ENCODE measurements at regions not wholly inside any gene's neighbourhood (a gene's known extent, or its start where the extent isn't known, plus 50 kb on each side); places are given as distances from the start of the nearest gene placed in this dataset.

DNA sequence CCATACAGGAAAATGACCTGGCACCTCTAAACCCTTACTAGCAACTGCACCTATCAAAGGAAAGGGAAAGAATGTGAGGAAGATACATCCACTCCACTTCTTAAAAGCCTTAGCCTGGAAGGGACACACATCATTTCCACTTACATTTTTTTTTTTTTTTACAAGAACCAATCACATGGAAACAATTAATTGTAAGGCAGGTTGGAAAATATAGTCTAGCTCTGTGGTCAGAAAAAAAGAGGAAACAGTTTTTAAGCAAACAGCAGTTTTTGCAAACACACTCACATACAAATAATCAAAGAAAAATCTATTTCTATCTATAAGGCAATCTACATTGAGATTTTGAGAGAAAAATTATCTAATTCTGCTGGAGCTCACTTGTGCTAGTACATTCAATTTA lies 98.9 kb upstream of the SPRED1 start:
- H3K9me3 ChIP-seq (ENCODE audit: control insufficient read depth in 3 of 3, low read length in 3 of 3), result peaks cover 0 to 5% (median 3%) of the 10 kb centered on the region in 3 donors
- no peaks in the 10 kb centered on the region for H3K27me3 ChIP-seq (ENCODE audit: control insufficient read depth in 3 of 3, insufficient read depth in 3 of 3, low read length in 3 of 3)
- no peaks in the 10 kb centered on the region for H3K36me3 ChIP-seq (ENCODE audit: control insufficient read depth in 3 of 3, insufficient read depth in 3 of 3, low read length in 3 of 3)
- H3K9ac ChIP-seq (ENCODE audit: low read depth in 1 of 3, low read length in 3 of 3), result no peak overlapping the region
- no peak overlapping the region for H3K27ac ChIP-seq (ENCODE audit: low read depth, low read length)
- H3K4me1 ChIP-seq (ENCODE audit: control insufficient read depth in 3 of 3, insufficient read depth in 3 of 3, low read length in 3 of 3), result no peaks in the 10 kb centered on the region
- no peak overlapping the region for H3K4me3 ChIP-seq (ENCODE audit: low read length in 3 of 3)

DNA sequence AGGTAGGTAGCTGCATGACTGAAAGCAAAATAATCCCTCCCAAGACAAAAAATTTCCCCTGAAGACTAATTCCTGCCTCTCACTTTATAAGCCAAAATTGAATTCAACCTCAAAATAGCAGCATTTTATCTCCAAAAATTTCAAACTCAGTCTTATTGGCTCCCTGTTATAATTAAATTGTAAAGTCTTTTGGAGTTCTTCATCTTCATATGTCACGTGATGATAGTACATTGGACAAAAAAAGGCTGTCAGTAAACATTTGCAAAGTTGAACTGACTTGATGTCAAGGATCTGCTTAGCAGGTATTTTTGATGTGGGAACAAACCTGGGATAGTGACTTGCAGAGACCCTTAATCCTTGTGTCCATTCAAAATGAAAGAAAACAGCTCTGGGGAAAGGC lies 98.4 kb upstream of the SPRED1 start:
- H3K4me1 ChIP-seq (ENCODE audit: control insufficient read depth in 3 of 3, insufficient read depth in 3 of 3, low read length in 3 of 3), result no peaks in the 10 kb centered on the region
- H3K27ac ChIP-seq (ENCODE audit: low read depth, low read length), result no peak overlapping the region

DNA sequence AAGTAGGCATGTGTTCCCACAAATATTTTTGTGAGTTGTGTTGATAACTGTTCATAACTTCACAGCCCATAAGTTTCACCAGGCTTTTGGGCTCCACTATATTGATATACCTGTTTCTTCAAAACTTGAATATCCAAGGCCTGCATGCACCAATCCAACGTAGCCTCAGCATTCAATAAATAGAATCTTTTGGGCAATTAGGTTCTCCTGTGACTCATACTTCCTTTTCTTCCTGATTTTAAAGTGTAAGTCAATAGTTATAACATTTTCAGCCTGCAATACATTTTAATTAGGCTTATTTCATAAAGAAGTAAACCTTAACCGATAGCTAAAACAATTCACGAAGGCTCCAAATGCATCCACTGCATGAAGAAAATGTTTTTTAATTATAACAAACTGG lies 97.8 kb upstream of the SPRED1 start:
- Histone ChIP-seq H3K27ac (ENCODE audit: low read depth, low read length) (no peak overlapping the region), H3K4me3 (ENCODE audit: low read length in 3 of 3) (no peak overlapping the region), H3K4me1 (ENCODE audit: control insufficient read depth in 3 of 3, insufficient read depth in 3 of 3, low read length in 3 of 3) (no peaks in the 10 kb centered on the region), H3K27me3 (ENCODE audit: control insufficient read depth in 3 of 3, insufficient read depth in 3 of 3, low read length in 3 of 3) (no peaks in the 10 kb centered on the region), H3K36me3 (ENCODE audit: control insufficient read depth in 3 of 3, insufficient read depth in 3 of 3, low read length in 3 of 3) (no peaks in the 10 kb centered on the region), H3K9me3 (ENCODE audit: control insufficient read depth in 3 of 3, low read length in 3 of 3) (peaks cover 0 to 5% (median 3%) of the 10 kb centered on the region in 3 donors), H3K9ac (ENCODE audit: low read depth in 1 of 3, low read length in 3 of 3) (no peak overlapping the region)

More for the DNA sequence above, 98.4 kb upstream of the SPRED1 start:
- Histone ChIP-seq H3K4me3 (ENCODE audit: low read length in 3 of 3) (no peak overlapping the region), H3K9ac (ENCODE audit: low read depth in 1 of 3, low read length in 3 of 3) (no peak overlapping the region), H3K9me3 (ENCODE audit: control insufficient read depth in 3 of 3, low read length in 3 of 3) (peaks cover 0 to 5% (median 3%) of the 10 kb centered on the region in 3 donors), H3K36me3 (ENCODE audit: control insufficient read depth in 3 of 3, insufficient read depth in 3 of 3, low read length in 3 of 3) (no peaks in the 10 kb centered on the region), H3K27me3 (ENCODE audit: control insufficient read depth in 3 of 3, insufficient read depth in 3 of 3, low read length in 3 of 3) (no peaks in the 10 kb centered on the region)

DNA sequence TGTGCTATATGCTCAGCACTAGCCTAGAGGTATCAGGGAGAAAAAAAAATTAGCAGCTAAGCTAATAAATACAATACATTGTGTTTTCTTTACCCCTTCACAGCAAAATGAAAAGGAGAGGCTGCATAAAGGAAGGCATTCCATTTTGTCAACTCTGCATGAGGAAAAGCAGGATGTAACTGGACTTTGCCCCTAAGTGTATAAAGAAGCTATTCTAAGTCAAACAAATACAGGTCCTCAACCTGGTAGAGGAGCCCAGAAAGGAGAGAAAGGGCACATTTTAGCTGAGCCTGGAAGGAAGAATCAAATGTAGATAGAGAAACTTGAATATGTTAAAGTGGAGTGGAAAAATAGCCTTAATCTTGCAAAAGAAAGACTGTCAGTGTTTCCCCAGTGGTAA lies 89.0 kb upstream of the SPRED1 start:
- H3K27me3 ChIP-seq (ENCODE audit: control insufficient read depth in 3 of 3, insufficient read depth in 3 of 3, low read length in 3 of 3), result no peaks in the 10 kb centered on the region
- no peaks in the 10 kb centered on the region for H3K36me3 ChIP-seq (ENCODE audit: control insufficient read depth in 3 of 3, insufficient read depth in 3 of 3, low read length in 3 of 3)
- no peak overlapping the region for H3K27ac ChIP-seq (ENCODE audit: low read depth, low read length)
- no peak overlapping the region for H3K9ac ChIP-seq (ENCODE audit: low read depth in 1 of 3, low read length in 3 of 3)
- H3K4me3 ChIP-seq (ENCODE audit: low read length in 3 of 3), result no peak overlapping the region
- H3K9me3 ChIP-seq (ENCODE audit: control insufficient read depth in 3 of 3, low read length in 3 of 3), result no peaks in the 10 kb centered on the region
- no peaks in the 10 kb centered on the region for H3K4me1 ChIP-seq (ENCODE audit: control insufficient read depth in 3 of 3, insufficient read depth in 3 of 3, low read length in 3 of 3)

DNA sequence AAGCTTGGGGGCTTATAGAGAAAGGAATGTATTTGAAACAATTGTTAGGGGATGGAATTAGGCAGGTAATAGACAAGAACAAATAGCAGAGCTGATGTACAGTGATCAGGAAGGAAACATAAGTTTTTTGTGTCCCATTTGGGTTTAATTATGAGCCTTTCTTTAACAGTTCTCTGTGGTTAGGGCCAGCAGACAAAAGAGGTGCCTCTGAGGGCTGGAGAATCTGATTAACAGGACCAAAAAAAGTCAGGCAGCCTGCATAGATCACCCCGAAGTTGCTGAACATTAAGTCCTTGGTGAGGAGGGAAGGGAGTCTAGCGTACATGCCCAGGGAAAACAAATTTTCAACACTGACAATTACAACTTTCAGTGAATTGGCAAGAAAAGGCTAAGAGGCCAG lies 88.6 kb upstream of the SPRED1 start:
- H3K9ac ChIP-seq (ENCODE audit: low read depth in 1 of 3, low read length in 3 of 3), result no peak overlapping the region
- no peaks in the 10 kb centered on the region for H3K36me3 ChIP-seq (ENCODE audit: control insufficient read depth in 3 of 3, insufficient read depth in 3 of 3, low read length in 3 of 3)
- no peak overlapping the region for H3K27ac ChIP-seq (ENCODE audit: low read depth, low read length)
- no peaks in the 10 kb centered on the region for H3K27me3 ChIP-seq (ENCODE audit: control insufficient read depth in 3 of 3, insufficient read depth in 3 of 3, low read length in 3 of 3)
- H3K9me3 ChIP-seq (ENCODE audit: control insufficient read depth in 3 of 3, low read length in 3 of 3), result no peaks in the 10 kb centered on the region
- no peaks in the 10 kb centered on the region for H3K4me1 ChIP-seq (ENCODE audit: control insufficient read depth in 3 of 3, insufficient read depth in 3 of 3, low read length in 3 of 3)
- no peak overlapping the region for H3K4me3 ChIP-seq (ENCODE audit: low read length in 3 of 3)

DNA sequence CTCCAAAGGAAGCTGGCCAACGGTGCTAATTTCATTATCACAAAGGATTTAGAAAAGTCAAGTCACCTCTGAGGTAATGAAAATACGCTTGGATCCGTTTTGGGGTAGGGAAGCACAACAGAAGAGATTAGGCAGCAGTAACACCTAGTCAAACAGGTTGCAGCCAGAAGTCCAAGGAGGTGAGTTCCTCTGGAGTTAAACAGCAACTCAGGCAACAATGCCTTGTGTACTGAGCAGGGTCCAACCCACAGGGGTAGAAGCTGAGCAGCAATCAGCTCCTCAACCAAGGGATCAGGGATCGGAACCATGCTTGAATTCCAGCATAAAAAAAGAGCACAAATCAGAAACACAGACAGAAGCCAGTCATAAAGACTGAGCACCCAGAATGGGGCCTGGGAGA lies 88.1 kb upstream of the SPRED1 start:
- Histone ChIP-seq H3K9ac (ENCODE audit: low read depth in 1 of 3, low read length in 3 of 3) (no peak overlapping the region), H3K27ac (ENCODE audit: low read depth, low read length) (no peak overlapping the region), H3K9me3 (ENCODE audit: control insufficient read depth in 3 of 3, low read length in 3 of 3) (no peaks in the 10 kb centered on the region), H3K4me3 (ENCODE audit: low read length in 3 of 3) (no peak overlapping the region), H3K4me1 (ENCODE audit: control insufficient read depth in 3 of 3, insufficient read depth in 3 of 3, low read length in 3 of 3) (no peaks in the 10 kb centered on the region), H3K27me3 (ENCODE audit: control insufficient read depth in 3 of 3, insufficient read depth in 3 of 3, low read length in 3 of 3) (no peaks in the 10 kb centered on the region), H3K36me3 (ENCODE audit: control insufficient read depth in 3 of 3, insufficient read depth in 3 of 3, low read length in 3 of 3) (no peaks in the 10 kb centered on the region)

DNA sequence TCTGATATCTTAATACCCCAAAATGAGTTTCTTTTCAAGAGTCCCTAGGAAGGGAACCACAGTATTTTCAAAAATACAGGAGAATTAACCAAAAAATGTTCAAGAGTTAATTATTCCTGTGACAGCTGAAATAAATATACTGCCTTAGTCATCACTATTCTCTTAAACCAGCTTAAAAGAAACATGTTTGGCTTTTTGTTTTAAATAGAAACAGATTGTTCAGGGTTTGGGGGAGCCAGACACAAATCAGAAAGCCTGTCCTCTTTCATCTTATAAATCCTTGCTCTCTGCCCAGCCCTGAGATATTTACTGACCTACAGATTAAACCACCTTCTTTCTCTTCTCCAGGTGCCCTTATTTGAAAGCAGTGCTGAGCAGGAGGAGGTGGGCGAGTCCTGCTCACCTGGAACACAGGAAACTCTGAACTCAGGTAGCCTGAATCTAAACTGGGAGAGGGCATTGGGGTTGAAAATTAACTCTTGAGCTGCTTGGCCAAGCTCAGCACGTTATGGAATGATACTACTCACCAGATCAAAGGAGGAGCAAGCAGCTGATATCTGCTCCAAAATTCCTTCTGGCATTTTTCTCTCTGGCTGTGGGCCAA lies 84.1 kb upstream of the SPRED1 start:
- H3K27me3 ChIP-seq (ENCODE audit: control insufficient read depth in 3 of 3, insufficient read depth in 3 of 3, low read length in 3 of 3), result no peaks in the 10 kb centered on the region
- no peaks in the 10 kb centered on the region for H3K9me3 ChIP-seq (ENCODE audit: control insufficient read depth in 3 of 3, low read length in 3 of 3)
- H3K4me3 ChIP-seq (ENCODE audit: low read length in 3 of 3), result no peak overlapping the region
- no peaks in the 10 kb centered on the region for H3K4me1 ChIP-seq (ENCODE audit: control insufficient read depth in 3 of 3, insufficient read depth in 3 of 3, low read length in 3 of 3)
- no peak overlapping the region for H3K9ac ChIP-seq (ENCODE audit: low read depth in 1 of 3, low read length in 3 of 3)
- H3K27ac ChIP-seq (ENCODE audit: low read depth, low read length), result no peak overlapping the region
- no peaks in the 10 kb centered on the region for H3K36me3 ChIP-seq (ENCODE audit: control insufficient read depth in 3 of 3, insufficient read depth in 3 of 3, low read length in 3 of 3)

DNA sequence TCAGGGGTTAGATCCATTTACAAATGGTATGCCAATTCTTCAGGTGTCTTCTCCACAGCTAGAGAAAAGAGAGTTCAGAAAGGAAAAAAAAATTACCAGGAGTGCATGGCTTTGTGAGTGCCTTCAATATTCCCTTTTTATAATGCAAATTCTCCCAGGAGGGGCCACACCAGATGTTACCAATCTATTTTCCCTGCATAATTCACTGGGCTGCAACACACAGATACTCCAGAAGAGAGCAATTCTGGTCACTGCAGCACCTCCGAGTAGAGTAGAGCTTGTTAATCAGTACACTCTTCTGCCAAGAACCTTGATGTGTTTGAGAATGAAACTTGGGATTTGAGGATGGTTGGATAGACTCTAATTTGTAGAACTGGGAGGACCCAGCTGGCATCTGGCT lies 80.7 kb upstream of the SPRED1 start:
- no peaks in the 10 kb centered on the region for H3K36me3 ChIP-seq (ENCODE audit: control insufficient read depth in 3 of 3, insufficient read depth in 3 of 3, low read length in 3 of 3)
- H3K4me1 ChIP-seq (ENCODE audit: control insufficient read depth in 3 of 3, insufficient read depth in 3 of 3, low read length in 3 of 3), result no peaks in the 10 kb centered on the region
- no peaks in the 10 kb centered on the region for H3K27me3 ChIP-seq (ENCODE audit: control insufficient read depth in 3 of 3, insufficient read depth in 3 of 3, low read length in 3 of 3)
- H3K9ac ChIP-seq (ENCODE audit: low read depth in 1 of 3, low read length in 3 of 3), result no peak overlapping the region
- no peak overlapping the region for H3K27ac ChIP-seq (ENCODE audit: low read depth, low read length)
- no peak overlapping the region for H3K4me3 ChIP-seq (ENCODE audit: low read length in 3 of 3)
- no peaks in the 10 kb centered on the region for H3K9me3 ChIP-seq (ENCODE audit: control insufficient read depth in 3 of 3, low read length in 3 of 3)

DNA sequence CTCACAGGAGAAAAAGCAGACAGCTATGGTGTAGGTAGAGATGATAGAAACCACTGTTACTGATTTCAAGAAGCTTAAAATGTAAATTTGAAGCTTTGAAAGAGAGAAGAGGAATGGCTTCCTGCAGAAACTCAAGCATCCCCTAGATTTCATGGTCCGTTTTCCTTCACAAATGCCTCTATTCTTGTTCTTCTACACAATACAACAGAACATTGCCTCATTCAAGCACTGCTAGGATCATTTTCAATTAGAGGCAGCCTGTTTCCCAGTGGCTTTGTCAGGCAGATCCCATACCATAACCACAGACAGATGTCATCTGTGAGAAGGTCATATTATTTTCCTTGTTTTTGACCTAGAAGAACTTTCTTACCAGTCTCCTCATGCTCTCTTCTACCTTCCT lies 77.9 kb upstream of the SPRED1 start:
- no peaks in the 10 kb centered on the region for H3K9me3 ChIP-seq (ENCODE audit: control insufficient read depth in 3 of 3, low read length in 3 of 3)
- H3K36me3 ChIP-seq (ENCODE audit: control insufficient read depth in 3 of 3, insufficient read depth in 3 of 3, low read length in 3 of 3), result no peaks in the 10 kb centered on the region
- H3K4me3 ChIP-seq (ENCODE audit: low read length in 3 of 3), result no peak overlapping the region
- H3K27ac ChIP-seq (ENCODE audit: low read depth, low read length), result no peak overlapping the region
- no peaks in the 10 kb centered on the region for H3K4me1 ChIP-seq (ENCODE audit: control insufficient read depth in 3 of 3, insufficient read depth in 3 of 3, low read length in 3 of 3)
- no peak overlapping the region for H3K9ac ChIP-seq (ENCODE audit: low read depth in 1 of 3, low read length in 3 of 3)
- H3K27me3 ChIP-seq (ENCODE audit: control insufficient read depth in 3 of 3, insufficient read depth in 3 of 3, low read length in 3 of 3), result no peaks in the 10 kb centered on the region

DNA sequence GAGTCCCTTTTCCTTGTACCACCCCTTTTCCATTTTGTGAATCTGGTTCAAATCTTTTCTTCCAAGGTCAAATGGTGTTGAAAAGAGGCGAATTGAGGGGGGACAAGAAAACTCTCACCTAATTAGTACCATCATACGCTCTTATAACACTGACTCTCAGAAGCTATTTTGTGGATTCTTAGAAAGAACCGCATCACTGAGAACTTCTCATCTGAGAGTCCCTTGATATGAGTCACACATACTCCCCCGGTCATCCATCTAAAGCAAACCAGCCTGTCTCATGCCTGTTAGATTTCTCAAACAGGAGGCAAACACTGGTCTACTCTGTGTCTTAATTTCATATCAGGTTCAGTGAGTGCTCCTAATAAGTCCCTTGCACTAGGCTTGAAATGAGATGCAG lies 76.5 kb upstream of the SPRED1 start:
- no peaks in the 10 kb centered on the region for H3K27me3 ChIP-seq (ENCODE audit: control insufficient read depth in 3 of 3, insufficient read depth in 3 of 3, low read length in 3 of 3)
- no peaks in the 10 kb centered on the region for H3K9me3 ChIP-seq (ENCODE audit: control insufficient read depth in 3 of 3, low read length in 3 of 3)
- no peak overlapping the region for H3K4me3 ChIP-seq (ENCODE audit: low read length in 3 of 3)
- H3K9ac ChIP-seq (ENCODE audit: low read depth in 1 of 3, low read length in 3 of 3), result no peak overlapping the region
- H3K4me1 ChIP-seq (ENCODE audit: control insufficient read depth in 3 of 3, insufficient read depth in 3 of 3, low read length in 3 of 3), result no peaks in the 10 kb centered on the region
- no peaks in the 10 kb centered on the region for H3K36me3 ChIP-seq (ENCODE audit: control insufficient read depth in 3 of 3, insufficient read depth in 3 of 3, low read length in 3 of 3)
- no peak overlapping the region for H3K27ac ChIP-seq (ENCODE audit: low read depth, low read length)

DNA sequence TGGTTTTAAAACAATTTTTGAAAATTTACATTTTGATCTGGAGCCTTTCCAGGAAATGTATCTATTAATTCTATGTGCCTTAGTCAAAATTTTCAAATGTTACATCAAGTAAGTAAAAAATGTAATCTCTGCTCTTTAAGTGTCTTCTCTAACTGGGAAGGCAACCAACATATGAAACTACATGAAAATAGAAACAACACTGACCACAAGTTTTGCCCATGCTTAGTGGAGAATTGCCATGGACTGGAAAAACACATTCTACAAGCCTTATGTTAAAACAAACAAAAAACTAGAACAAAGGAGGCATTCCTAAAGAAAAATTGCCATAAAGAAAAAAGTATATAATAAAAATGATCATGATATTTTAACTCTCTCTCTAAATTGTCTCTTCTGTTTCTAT lies 75.9 kb upstream of the SPRED1 start:
- H3K27ac ChIP-seq (ENCODE audit: low read depth, low read length), result no peak overlapping the region
- H3K9me3 ChIP-seq (ENCODE audit: control insufficient read depth in 3 of 3, low read length in 3 of 3), result no peaks in the 10 kb centered on the region
- H3K36me3 ChIP-seq (ENCODE audit: control insufficient read depth in 3 of 3, insufficient read depth in 3 of 3, low read length in 3 of 3), result no peaks in the 10 kb centered on the region
- no peaks in the 10 kb centered on the region for H3K4me1 ChIP-seq (ENCODE audit: control insufficient read depth in 3 of 3, insufficient read depth in 3 of 3, low read length in 3 of 3)
- no peak overlapping the region for H3K4me3 ChIP-seq (ENCODE audit: low read length in 3 of 3)
- H3K27me3 ChIP-seq (ENCODE audit: control insufficient read depth in 3 of 3, insufficient read depth in 3 of 3, low read length in 3 of 3), result no peaks in the 10 kb centered on the region
- no peak overlapping the region for H3K9ac ChIP-seq (ENCODE audit: low read depth in 1 of 3, low read length in 3 of 3)

Measured in skeletal muscle tissue (tissue), 3 donors.